Sigmoid colon (tissue), 6 donors: ENCODE measurements at regions not wholly inside any gene's neighbourhood (a gene's known extent, or its start where the extent isn't known, plus 50 kb on each side); places are given as distances from the start of the nearest gene placed in this dataset.

Experiments used
- DNase-seq: peaks from one replicate; pipeline ENCODE4 v3.0.0-alpha.2; 2019
- H3K27ac ChIP-seq, 4 donors: fragments of 200-600 bp; sonication (generic); one replicate each; pipeline ENCODE4 v1.5.1; 2016 to 2019; ENCODE audit warnings: mild to moderate bottlenecking in 1 of 4
- H3K27me3 ChIP-seq, 3 donors: fragments of 200-600 bp; sonication (generic); one replicate each; pipeline ENCODE4 v1.5.1; 2019; ENCODE audit warnings: mild to moderate bottlenecking in 1 of 3
- H3K36me3 ChIP-seq, 4 donors: fragments of 200-600 bp; sonication (generic); one replicate each; pipeline ENCODE4 v1.5.1; 2016 to 2019
- H3K4me1 ChIP-seq, 4 donors: fragments of 200-600 bp; sonication (generic); one replicate each; pipeline ENCODE4 v1.5.1; 2017 to 2019
- H3K4me3 ChIP-seq, 4 donors: fragments of 200-600 bp; sonication (generic); one replicate each; pipeline ENCODE4 v1.5.1; 2017 to 2019; ENCODE audit warnings: mild to moderate bottlenecking in 2 of 4, moderate library complexity in 1 of 4
- H3K9me3 ChIP-seq, 4 donors: fragments of 200-600 bp in 3 of 4; sonication (generic) in 3 of 4; one replicate each; pipeline versions ENCODE4 v1.5.1 to v1.6.1; 2013 to 2019
- EP300 ChIP-seq, 4 donors: sonication (generic); formaldehyde crosslinking; IDR thresholded peaks; one replicate each; pipeline ENCODE4 v1.6.1; 2017; ENCODE audit warnings: antibody characterized with exemption in 4 of 4
- POLR2A ChIP-seq, 2 donors: fragments of 450-650 bp; IDR thresholded peaks; one replicate each; pipeline ENCODE4 v1.6.1; 2016; ENCODE audit warnings: antibody characterized with exemption in 2 of 2, mild to moderate bottlenecking in 2 of 2, moderate library complexity in 2 of 2
- POLR2AphosphoS5 ChIP-seq, 4 donors: sonication (generic); formaldehyde crosslinking; IDR thresholded peaks; one replicate each; pipeline ENCODE4 v1.6.1; 2017; ENCODE audit warnings: antibody characterized with exemption in 4 of 4
- WGBS, 2 donors: extraction: QIAGEN DNeasy Blood & Tissue Kit; methylation state at CpG; one replicate each; pipeline ENCODE4 v1.1.7; 2013; 5-methylcytosine and 5-hydroxymethylcytosine counted together
- intact Hi-C: fragments of 100-400 bp; cut with DNase I; formaldehyde crosslinking; loops from one replicate; pipeline ENCODE4 v1.15.1; 2023
- TF ChIP-seq, protein P1 (sequence below), 4 experiments: fragments of 450-650 bp in 3 of 4; fragments of 200-600 bp in 1 of 4; IDR thresholded peaks; one replicate each; pipeline ENCODE4 v1.5.1; 2016 to 2019; ENCODE audit warnings: antibody characterized with exemption in 4 of 4, mild to moderate bottlenecking in 3 of 4, moderate library complexity in 2 of 4
- donor health status: healthy with polysubstance abuse.
- donor health status: healthy.

DNA sequence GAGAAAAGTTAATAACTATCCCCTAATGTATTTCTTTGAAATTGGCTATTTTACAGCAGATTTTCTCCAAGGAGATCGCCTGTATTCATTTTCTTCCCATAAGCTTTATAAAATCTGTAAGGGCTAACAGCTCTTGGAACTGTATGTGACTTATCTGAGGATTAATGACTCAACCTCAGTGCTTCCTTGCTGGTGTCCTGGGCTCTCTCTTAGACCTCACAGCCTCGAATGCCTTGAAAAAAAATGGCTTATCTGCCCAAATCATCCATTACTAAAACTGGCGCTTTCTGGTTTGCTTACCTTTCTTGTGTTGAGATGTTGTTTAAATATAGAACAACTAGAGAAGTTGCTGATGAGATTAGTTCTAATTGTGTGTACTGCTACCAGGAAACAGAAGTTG is 713.6 kb downstream of the SLC4A3 start:
- no peak for TF ChIP-seq EP300 (IDR thresholded peaks at IDR 0.05)
- no peak for TF ChIP-seq POLR2AphosphoS5 (IDR thresholded peaks at IDR 0.05)
- TF ChIP-seq, protein P1, sequence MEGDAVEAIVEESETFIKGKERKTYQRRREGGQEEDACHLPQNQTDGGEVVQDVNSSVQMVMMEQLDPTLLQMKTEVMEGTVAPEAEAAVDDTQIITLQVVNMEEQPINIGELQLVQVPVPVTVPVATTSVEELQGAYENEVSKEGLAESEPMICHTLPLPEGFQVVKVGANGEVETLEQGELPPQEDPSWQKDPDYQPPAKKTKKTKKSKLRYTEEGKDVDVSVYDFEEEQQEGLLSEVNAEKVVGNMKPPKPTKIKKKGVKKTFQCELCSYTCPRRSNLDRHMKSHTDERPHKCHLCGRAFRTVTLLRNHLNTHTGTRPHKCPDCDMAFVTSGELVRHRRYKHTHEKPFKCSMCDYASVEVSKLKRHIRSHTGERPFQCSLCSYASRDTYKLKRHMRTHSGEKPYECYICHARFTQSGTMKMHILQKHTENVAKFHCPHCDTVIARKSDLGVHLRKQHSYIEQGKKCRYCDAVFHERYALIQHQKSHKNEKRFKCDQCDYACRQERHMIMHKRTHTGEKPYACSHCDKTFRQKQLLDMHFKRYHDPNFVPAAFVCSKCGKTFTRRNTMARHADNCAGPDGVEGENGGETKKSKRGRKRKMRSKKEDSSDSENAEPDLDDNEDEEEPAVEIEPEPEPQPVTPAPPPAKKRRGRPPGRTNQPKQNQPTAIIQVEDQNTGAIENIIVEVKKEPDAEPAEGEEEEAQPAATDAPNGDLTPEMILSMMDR (IDR thresholded peaks at IDR 0.05), result no peak
- TF ChIP-seq POLR2A (IDR thresholded peaks at IDR 0.05), result no peak
- intact Hi-C loops, result no loop called here
- WGBS, 2 donors, result 60 to 69% methylated on average over 3 of the region's 3 CpGs

GRCh38 chr2:220346919-220347318 is 719.5 kb downstream of the SLC4A3 start:
- no peaks in the 10 kb centered on the region for H3K27me3 ChIP-seq
- intact Hi-C loops, result no loop called here
- 81 to 87% methylated on average over 1 of the region's 1 CpG for WGBS, 2 donors
- no peak for TF ChIP-seq POLR2AphosphoS5 (IDR thresholded peaks at IDR 0.05)
- TF ChIP-seq POLR2A (IDR thresholded peaks at IDR 0.05), result no peak
- TF ChIP-seq EP300 (IDR thresholded peaks at IDR 0.05), result no peak
- TF ChIP-seq, protein P1 (IDR thresholded peaks at IDR 0.05), result no peak
- no peaks in the 10 kb centered on the region for H3K4me1 ChIP-seq
- H3K27ac ChIP-seq, result no peak overlapping the region
- H3K9me3 ChIP-seq, result no peaks in the 10 kb centered on the region
- no peaks in the 10 kb centered on the region for H3K36me3 ChIP-seq
- DNase-seq, result no peak
- no peak overlapping the region for H3K4me3 ChIP-seq

More for the DNA sequence above, 713.6 kb downstream of the SLC4A3 start:
- no peak for DNase-seq
- H3K4me3 ChIP-seq, result no peak overlapping the region
- no peaks in the 10 kb centered on the region for H3K27me3 ChIP-seq
- H3K36me3 ChIP-seq, result no peaks in the 10 kb centered on the region
- H3K9me3 ChIP-seq, result no peaks in the 10 kb centered on the region
- H3K27ac ChIP-seq, result no peak overlapping the region
- H3K4me1 ChIP-seq, result no peaks in the 10 kb centered on the region

DNA sequence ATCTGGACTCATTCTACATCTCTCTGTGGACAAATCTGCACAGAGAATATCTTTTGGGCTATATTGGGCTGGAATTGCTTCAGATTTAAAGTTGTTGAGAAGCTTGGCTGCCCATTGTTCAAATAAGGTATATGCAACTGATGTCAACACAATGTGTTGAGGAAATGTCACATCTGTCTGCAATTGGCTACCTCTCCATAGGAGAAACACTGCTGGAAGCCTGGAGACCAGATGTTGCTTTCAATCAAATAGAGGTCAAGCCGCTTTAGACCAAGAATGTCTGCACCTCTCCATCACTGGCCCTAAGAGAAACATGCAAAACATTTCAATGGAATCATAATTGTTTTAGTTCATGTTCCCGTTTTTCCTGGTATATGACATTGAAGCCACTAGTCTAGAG is 720.2 kb downstream of the SLC4A3 start:
- TF ChIP-seq, protein P1 (IDR thresholded peaks at IDR 0.05), result no peak
- TF ChIP-seq POLR2A (IDR thresholded peaks at IDR 0.05), result no peak
- TF ChIP-seq POLR2AphosphoS5 (IDR thresholded peaks at IDR 0.05), result no peak
- no peak for TF ChIP-seq EP300 (IDR thresholded peaks at IDR 0.05)
- no peak for DNase-seq
- no peaks in the 10 kb centered on the region for H3K27me3 ChIP-seq
- no peak overlapping the region for H3K27ac ChIP-seq
- H3K4me1 ChIP-seq, result no peaks in the 10 kb centered on the region
- no peak overlapping the region for H3K4me3 ChIP-seq
- intact Hi-C loops, result no loop called here
- 73 to 84% methylated on average over 2 of the region's 2 CpGs for WGBS, 2 donors
- H3K9me3 ChIP-seq, result no peaks in the 10 kb centered on the region
- no peaks in the 10 kb centered on the region for H3K36me3 ChIP-seq

GRCh38 chr2:220348206-220348605 is 720.8 kb downstream of the SLC4A3 start:
- 86 to 90% methylated on average over 2 of the region's 2 CpGs for WGBS, 2 donors
- no peaks in the 10 kb centered on the region for H3K4me1 ChIP-seq

DNA sequence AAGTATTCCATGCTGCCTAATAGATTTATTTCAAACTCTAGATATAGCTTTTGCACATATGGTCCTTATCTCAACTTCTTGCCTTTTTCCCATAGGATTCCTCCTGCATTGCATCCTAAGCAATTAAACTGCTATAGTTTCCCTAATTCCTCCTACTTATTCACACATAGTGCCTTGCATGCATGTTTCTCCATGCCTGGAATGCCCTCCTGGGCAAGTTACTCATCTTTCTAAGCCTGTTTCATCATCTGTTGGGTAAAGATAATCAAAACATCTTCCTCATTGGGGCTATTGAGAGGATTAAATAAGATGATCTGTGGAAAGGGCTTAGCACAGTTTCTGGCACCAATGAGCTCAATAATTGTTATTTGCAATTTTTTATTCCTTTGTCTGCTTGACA is 726.5 kb downstream of the SLC4A3 start:
- Histone ChIP-seq H3K27ac (no peak overlapping the region), H3K4me3 (no peak overlapping the region), H3K9me3 (peaks cover 0 to 4% (median 0%) of the 10 kb centered on the region in 4 donors), H3K4me1 (no peaks in the 10 kb centered on the region), H3K27me3 (no peaks in the 10 kb centered on the region), H3K36me3 (no peaks in the 10 kb centered on the region)
- intact Hi-C loops, result no loop called here
- no peak for DNase-seq
- TF ChIP-seq POLR2A (IDR thresholded peaks at IDR 0.05) (no peak), EP300 (IDR thresholded peaks at IDR 0.05) (no peak), POLR2AphosphoS5 (IDR thresholded peaks at IDR 0.05) (no peak)
- TF ChIP-seq, protein P1 (IDR thresholded peaks at IDR 0.05), result no peak

More at GRCh38 chr2:220348206-220348605, 720.8 kb downstream of the SLC4A3 start:
- Histone ChIP-seq H3K36me3 (no peaks in the 10 kb centered on the region), H3K9me3 (no peaks in the 10 kb centered on the region), H3K4me3 (no peak overlapping the region), H3K27ac (no peak overlapping the region), H3K27me3 (no peaks in the 10 kb centered on the region)
- DNase-seq, result no peak
- intact Hi-C loops, result no loop called here
- TF ChIP-seq POLR2AphosphoS5 (IDR thresholded peaks at IDR 0.05) (no peak), POLR2A (IDR thresholded peaks at IDR 0.05) (no peak), EP300 (IDR thresholded peaks at IDR 0.05) (no peak)
